Neural progenitor cell (in vitro differentiated cells): ENCODE measurements at regions not wholly inside any gene's neighbourhood (a gene's known extent, or its start where the extent isn't known, plus 50 kb on each side); places are given as distances from the start of the nearest gene placed in this dataset.

Experiments
- DNase-seq: peaks from one replicate; pipeline ENCODE4 v3.0.0-alpha.2; 2016; ENCODE audit warnings: low spot score
- H2AFZ ChIP-seq: fragments of 200-600 bp; sonication (generic); replicated peaks from 2 replicates; pipeline ENCODE4 v1.6.1; 2016; ENCODE audit warnings: antibody characterized with exemption
- H3F3A ChIP-seq: fragments of 200-600 bp; sonication (generic); 2 replicates; pipeline ENCODE4 v1.6.1; 2016; ENCODE audit warnings: antibody characterized with exemption, low read depth
- H3K27ac ChIP-seq: fragments of 200-600 bp; sonication (generic); 2 replicates; pipeline ENCODE4 v1.5.1; 2016; ENCODE audit warnings: mild to moderate bottlenecking
- H3K27me3 ChIP-seq: fragments of 200-600 bp; sonication (generic); 2 replicates; pipeline ENCODE4 v1.6.1; 2016; ENCODE audit warnings: mild to moderate bottlenecking, moderate library complexity
- H3K36me3 ChIP-seq: fragments of 200-600 bp; sonication (generic); 2 replicates; pipeline ENCODE4 v1.5.1; 2016
- H3K4me1 ChIP-seq: fragments of 200-600 bp; sonication (generic); 2 replicates; pipeline ENCODE4 v1.6.1; 2016; ENCODE audit warnings: mixed run types
- H3K4me2 ChIP-seq: fragments of 200-600 bp; sonication (generic); 2 replicates; pipeline ENCODE4 v1.6.1; 2016
- H3K4me3 ChIP-seq: fragments of 200-600 bp; sonication (generic); 2 replicates; pipeline ENCODE4 v1.5.1; 2016
- H3K79me2 ChIP-seq: fragments of 200-600 bp; sonication (generic); 2 replicates; pipeline ENCODE4 v1.6.1; 2016; ENCODE audit warnings: low read depth
- H3K9ac ChIP-seq: fragments of 200-600 bp; sonication (generic); 2 replicates; pipeline ENCODE4 v1.6.1; 2016
- H3K9me3 ChIP-seq: fragments of 200-600 bp; sonication (generic); 2 replicates; pipeline ENCODE4 v1.5.1; 2016; ENCODE audit warnings: low read depth
- H4K20me1 ChIP-seq: fragments of 200-600 bp; sonication (generic); 2 replicates; pipeline ENCODE4 v1.6.1; 2016; ENCODE audit warnings: low read depth
- H3K27ac Mint-ChIP-seq: 3 replicates; pipeline ENCODE4 v1.8.0; 2021; ENCODE audit warnings: mixed read lengths
- H3K27me3 Mint-ChIP-seq: 2 replicates; pipeline ENCODE4 v1.8.0; 2022; ENCODE audit warnings: low read depth, mild to moderate bottlenecking, inconsistent platforms, moderate library complexity, mixed read lengths; ENCODE audit not compliant: insufficient read depth
- H3K36me3 Mint-ChIP-seq: 3 replicates; pipeline ENCODE4 v1.8.0; 2021; ENCODE audit warnings: mixed read lengths
- H3K4me1 Mint-ChIP-seq: 3 replicates; pipeline ENCODE4 v1.8.0; 2021; ENCODE audit warnings: mixed read lengths
- H3K4me3 Mint-ChIP-seq: 3 replicates; pipeline ENCODE4 v1.8.0; 2021; ENCODE audit warnings: mild to moderate bottlenecking, moderate library complexity, mixed read lengths
- H3K9me3 Mint-ChIP-seq: 3 replicates; pipeline ENCODE4 v1.8.0; 2020; ENCODE audit warnings: mixed read lengths
- EZH2 ChIP-seq: fragments of 200-600 bp; sonication (generic); IDR thresholded peaks from 2 replicates; pipeline ENCODE4 v1.6.1; 2017; ENCODE audit warnings: antibody characterized with exemption, mild to moderate bottlenecking, moderate library complexity
- EZH2phosphoT487 ChIP-seq: fragments of 200-600 bp; sonication (generic); IDR thresholded peaks from 2 replicates; pipeline ENCODE4 v1.6.1; 2017; ENCODE audit warnings: antibody characterized with exemption
- TF ChIP-seq, protein P1 (sequence below): fragments of 200-600 bp; sonication (generic); IDR thresholded peaks from 2 replicates; pipeline ENCODE4 v1.5.1; 2017; ENCODE audit warnings: antibody characterized with exemption, mild to moderate bottlenecking

DNA sequence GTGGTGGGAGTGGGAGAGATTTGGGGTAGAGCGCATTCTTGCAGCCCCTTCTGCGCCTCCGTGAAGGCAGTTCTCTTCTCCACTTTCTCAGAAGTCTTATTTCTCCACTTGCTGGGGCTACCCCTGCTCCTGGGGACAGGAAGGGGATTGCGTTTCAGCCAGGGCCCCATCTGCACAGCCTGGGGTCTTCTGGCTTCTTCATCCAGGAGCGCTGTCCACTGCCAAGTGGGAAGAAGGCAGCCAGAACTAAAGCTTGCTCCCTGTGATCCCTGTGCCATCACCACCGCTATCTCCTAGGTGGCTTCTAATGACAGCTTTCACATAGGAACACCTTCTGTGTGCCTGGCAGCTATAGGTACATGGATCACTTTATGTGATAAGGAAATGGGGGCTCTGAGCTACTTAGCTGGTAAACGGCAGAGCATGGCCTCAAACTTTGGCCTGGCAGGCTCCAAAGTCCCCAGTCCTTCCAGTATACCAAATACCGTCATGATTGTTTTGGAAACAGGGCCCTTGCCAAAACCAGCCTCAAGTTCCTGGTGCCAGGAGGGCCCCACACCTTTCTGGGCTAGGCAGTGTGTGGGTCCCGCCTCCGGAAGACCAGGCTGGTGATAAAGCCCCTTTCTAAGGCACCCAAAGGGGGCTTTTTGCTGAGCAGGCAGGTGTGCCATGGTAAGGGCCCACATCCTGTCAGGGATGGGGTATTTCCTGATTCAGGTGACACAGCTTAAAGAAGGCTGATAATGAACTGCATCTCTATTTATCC is 60.4 kb upstream of the PAX6 start:
- peaks cover 41% of the 10 kb centered on the region for H3F3A ChIP-seq
- no peaks in the 10 kb centered on the region for H3K27me3 ChIP-seq
- H3K9me3 ChIP-seq = no peaks in the 10 kb centered on the region
- no peaks in the 10 kb centered on the region for H4K20me1 ChIP-seq
- peaks cover 45% of the 10 kb centered on the region for H3K4me1 ChIP-seq
- H3K9ac ChIP-seq = no peak overlapping the region
- Mint-ChIP-seq H3K9me3 (no peaks in the 10 kb centered on the region), H3K27me3 (peaks cover 15% of the 10 kb centered on the region), H3K4me1 (peaks cover 36% of the 10 kb centered on the region), H3K4me3 (peak overlapping the region; percentile 57), H3K36me3 (no peaks in the 10 kb centered on the region), H3K27ac (peak overlapping the region; percentile 74)
- H3K36me3 ChIP-seq = no peaks in the 10 kb centered on the region
- H3K4me3 ChIP-seq = peak overlapping the region; percentile 23
- no peaks in the 10 kb centered on the region for H3K79me2 ChIP-seq
- H2AFZ ChIP-seq = peak overlapping the region; percentile 98
- no peak overlapping the region for H3K27ac ChIP-seq
- TF ChIP-seq EZH2phosphoT487 = no peak
- no peak for DNase-seq
- peak overlapping the region; percentile 67 for H3K4me2 ChIP-seq

DNA sequence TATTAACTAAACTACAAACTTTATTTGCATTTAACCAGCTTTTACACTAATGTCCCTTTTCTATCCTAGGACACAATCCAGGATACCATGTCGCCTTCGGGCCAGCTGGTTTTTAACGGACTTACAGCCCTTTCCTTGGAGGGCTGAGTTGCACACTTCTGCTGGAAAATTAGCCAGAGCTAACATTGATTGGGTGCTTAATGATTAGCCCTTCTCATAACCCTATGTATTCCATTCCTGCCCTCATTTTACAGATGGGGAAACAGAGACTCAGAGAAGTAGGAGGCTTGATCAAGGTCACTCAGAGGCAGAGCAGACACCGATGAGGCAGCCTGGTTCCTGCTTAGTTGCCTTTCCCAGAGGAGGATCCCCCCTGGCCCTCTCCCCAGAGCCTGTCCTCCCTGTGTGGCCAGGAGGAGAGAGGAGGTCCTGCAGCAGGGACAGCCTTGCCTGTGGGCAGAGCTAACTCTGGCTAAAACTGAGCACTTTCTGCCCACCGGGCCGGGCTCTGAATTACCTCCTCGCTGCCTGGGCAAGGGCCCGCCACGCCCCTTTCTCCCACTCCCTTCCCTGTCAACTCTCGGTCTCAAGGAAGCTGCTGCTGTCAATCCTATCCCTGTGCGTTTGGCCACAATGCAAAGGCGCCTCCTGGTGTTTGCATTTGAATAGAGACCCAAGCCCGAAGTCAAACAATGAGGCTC is 59.6 kb upstream of the PAX6 start:
- Histone ChIP-seq H3K9me3 (no peaks in the 10 kb centered on the region), H3K4me1 (peaks cover 38% of the 10 kb centered on the region), H3K27me3 (no peaks in the 10 kb centered on the region), H3K27ac (no peak overlapping the region), H2AFZ (peak overlapping the region; percentile 98), H3K79me2 (no peaks in the 10 kb centered on the region), H3F3A (peaks cover 33% of the 10 kb centered on the region), H4K20me1 (no peaks in the 10 kb centered on the region), H3K4me2 (peak overlapping the region; percentile 67), H3K36me3 (no peaks in the 10 kb centered on the region), H3K4me3 (peak overlapping the region; percentile 23), H3K9ac (no peak overlapping the region)
- no peak for TF ChIP-seq EZH2phosphoT487
- TF ChIP-seq, protein P1, sequence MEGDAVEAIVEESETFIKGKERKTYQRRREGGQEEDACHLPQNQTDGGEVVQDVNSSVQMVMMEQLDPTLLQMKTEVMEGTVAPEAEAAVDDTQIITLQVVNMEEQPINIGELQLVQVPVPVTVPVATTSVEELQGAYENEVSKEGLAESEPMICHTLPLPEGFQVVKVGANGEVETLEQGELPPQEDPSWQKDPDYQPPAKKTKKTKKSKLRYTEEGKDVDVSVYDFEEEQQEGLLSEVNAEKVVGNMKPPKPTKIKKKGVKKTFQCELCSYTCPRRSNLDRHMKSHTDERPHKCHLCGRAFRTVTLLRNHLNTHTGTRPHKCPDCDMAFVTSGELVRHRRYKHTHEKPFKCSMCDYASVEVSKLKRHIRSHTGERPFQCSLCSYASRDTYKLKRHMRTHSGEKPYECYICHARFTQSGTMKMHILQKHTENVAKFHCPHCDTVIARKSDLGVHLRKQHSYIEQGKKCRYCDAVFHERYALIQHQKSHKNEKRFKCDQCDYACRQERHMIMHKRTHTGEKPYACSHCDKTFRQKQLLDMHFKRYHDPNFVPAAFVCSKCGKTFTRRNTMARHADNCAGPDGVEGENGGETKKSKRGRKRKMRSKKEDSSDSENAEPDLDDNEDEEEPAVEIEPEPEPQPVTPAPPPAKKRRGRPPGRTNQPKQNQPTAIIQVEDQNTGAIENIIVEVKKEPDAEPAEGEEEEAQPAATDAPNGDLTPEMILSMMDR = peak; percentile 92
- peak; percentile 95 for DNase-seq
- H3K27ac Mint-ChIP-seq = peak overlapping the region; percentile 74
- no peaks in the 10 kb centered on the region for H3K9me3 Mint-ChIP-seq
- H3K4me1 Mint-ChIP-seq = peaks cover 28% of the 10 kb centered on the region
- peak overlapping the region; percentile 57 for H3K4me3 Mint-ChIP-seq
- H3K27me3 Mint-ChIP-seq = peaks cover 13% of the 10 kb centered on the region
- H3K36me3 Mint-ChIP-seq = no peaks in the 10 kb centered on the region

DNA sequence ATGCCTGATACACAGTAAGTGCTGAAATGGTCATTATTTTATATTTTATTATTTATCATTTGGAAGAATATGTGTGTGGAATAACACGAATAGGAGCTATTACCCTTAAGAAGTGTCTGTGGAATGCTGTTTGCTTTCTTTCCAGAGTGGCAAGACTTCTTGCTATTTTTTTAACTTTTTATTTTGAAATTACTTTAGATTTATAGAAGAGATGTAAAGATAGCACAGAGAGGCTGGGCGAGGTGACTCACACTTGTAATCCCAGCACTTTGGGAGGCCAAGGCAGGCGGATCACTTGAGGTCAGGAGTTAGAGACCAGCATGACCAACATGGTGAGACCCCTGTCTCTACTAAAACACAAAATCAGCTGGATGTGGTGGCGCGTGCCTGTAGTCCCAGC is 58.9 kb upstream of the PAX6 start:
- H3F3A ChIP-seq = peaks cover 26% of the 10 kb centered on the region
- H3K79me2 ChIP-seq = no peaks in the 10 kb centered on the region
- Mint-ChIP-seq H3K36me3 (no peaks in the 10 kb centered on the region), H3K4me3 (no peak overlapping the region), H3K27me3 (peaks cover 13% of the 10 kb centered on the region), H3K4me1 (peaks cover 22% of the 10 kb centered on the region), H3K27ac (no peak overlapping the region), H3K9me3 (no peaks in the 10 kb centered on the region)
- no peaks in the 10 kb centered on the region for H4K20me1 ChIP-seq
- no peak overlapping the region for H3K4me3 ChIP-seq
- no peak overlapping the region for H2AFZ ChIP-seq
- H3K27me3 ChIP-seq = no peaks in the 10 kb centered on the region
- DNase-seq = no peak
- no peak overlapping the region for H3K9ac ChIP-seq
- no peak overlapping the region for H3K27ac ChIP-seq
- no peak overlapping the region for H3K4me2 ChIP-seq
- peaks cover 30% of the 10 kb centered on the region for H3K4me1 ChIP-seq
- TF ChIP-seq EZH2phosphoT487 = no peak
- TF ChIP-seq EZH2 = no peak
- TF ChIP-seq, protein P1 = no peak
- H3K36me3 ChIP-seq = no peaks in the 10 kb centered on the region
- no peaks in the 10 kb centered on the region for H3K9me3 ChIP-seq
